GM12878 (cell line): ENCODE measurements at regions not wholly inside any gene's neighbourhood (a gene's known extent, or its start where the extent isn't known, plus 50 kb on each side); places are given as distances from the start of the nearest gene placed in this dataset.

ENCODE experiments used
- ATAC-seq: fragments of 200-7000 bp; cut with Tn5 transposase; 3 replicates; pipeline ENCODE4 v1.9.1; 2020; ENCODE audit warnings: mild to moderate bottlenecking, moderate library complexity
- BruUV-seq: library from RNA; stranded (reverse); fragments of 400-500 nt; replicated peaks from 2 replicates; lab custom pipeline; 2021; lab: Mats Ljungman, UMichigan
- CTCF ChIA-PET: fragments of 300-600 bp; sonication (Branson Sonifier 250); formaldehyde crosslinking; extraction: SDS; loops from one replicate; lab custom pipeline; 2021; ENCODE audit warnings: inconsistent platforms; lab: Yijun Ruan, JAX
- POLR2A ChIA-PET: fragments of 350-600 bp; formaldehyde crosslinking; extraction: SDS; loops from one replicate; lab custom pipeline; 2021; ENCODE audit warnings: inconsistent platforms; lab: Charles Lee
- RAD21 ChIA-PET: fragments of 300-600 bp; sonication (Branson Sonifier 250); formaldehyde crosslinking; loops from one replicate; lab custom pipeline; 2023; ENCODE audit warnings: antibody characterized with exemption; ENCODE audit not compliant: unreplicated experiment; lab: Charles Lee
- SMC1A ChIA-PET: fragments of 300-600 bp; sonication (Branson Sonifier 250); formaldehyde crosslinking; loops from one replicate; lab custom pipeline; 2023; ENCODE audit not compliant: unreplicated experiment, uncharacterized antibody; lab: Charles Lee
- DNase-seq: peaks from one replicate; pipeline ENCODE4 v3.0.0-alpha.2; 2011; ENCODE audit warnings: low read depth, low spot score
- FAIRE-seq: peaks from 3 replicates; lab custom pipeline; 2011; peaks lifted over from hg19 to GRCh38; lab: Jason Lieb, UNC
- H2AFZ ChIP-seq: 2 replicates; pipeline ENCODE4 v1.6.0; 2011; ENCODE audit warnings: low read depth, low read length, control low read depth; ENCODE audit not compliant: control insufficient read depth
- H3K27ac ChIP-seq: 2 replicates; pipeline ENCODE4 v1.5.1; 2011; ENCODE audit warnings: control low read depth; ENCODE audit not compliant: control insufficient read depth, insufficient read depth
- H3K27me3 ChIP-seq, 2 experiments: replicated peaks in 1 of 2; 2 replicates each; pipeline versions ENCODE4 v1.6.0 to v1.6.1; 2011; ENCODE audit warnings: low read length in 1 of 2; ENCODE audit not compliant: control insufficient read depth in 2 of 2, insufficient read depth in 2 of 2
- H3K36me3 ChIP-seq, 2 experiments: 2 replicates each; pipeline ENCODE4 v1.5.1; 2011; ENCODE audit warnings: low read length in 1 of 2; ENCODE audit not compliant: control insufficient read depth in 2 of 2, insufficient read depth in 2 of 2
- H3K4me1 ChIP-seq: 2 replicates; pipeline ENCODE4 v1.6.1; 2011; ENCODE audit warnings: mild to moderate bottlenecking, low read length, moderate library complexity, mixed read lengths; ENCODE audit not compliant: control insufficient read depth, insufficient read depth
- H3K4me2 ChIP-seq: 2 replicates; pipeline ENCODE4 v1.6.0; 2011; ENCODE audit warnings: control low read depth; ENCODE audit not compliant: control insufficient read depth, insufficient read depth
- H3K4me3 ChIP-seq: fragments of 200-600 bp; sonication (generic); 2 replicates; pipeline ENCODE4 v1.5.1; 2016
- H3K79me2 ChIP-seq: 2 replicates; pipeline ENCODE4 v1.6.0; 2011; ENCODE audit warnings: low read length; ENCODE audit not compliant: control insufficient read depth, insufficient read depth
- H3K9ac ChIP-seq: 2 replicates; pipeline ENCODE4 v1.8.0; 2011; ENCODE audit warnings: low read length, control low read depth, mixed read lengths; ENCODE audit not compliant: control insufficient read depth, insufficient read depth
- H3K9me3 ChIP-seq: replicated peaks from 3 replicates; pipeline ENCODE4 v1.5.1; 2011; ENCODE audit warnings: mild to moderate bottlenecking, low read length; ENCODE audit not compliant: control insufficient read depth, insufficient read depth
- H4K20me1 ChIP-seq: 2 replicates; pipeline ENCODE4 v1.6.0; 2011; ENCODE audit not compliant: control insufficient read depth, insufficient read depth
- BRCA1 ChIP-seq: IDR thresholded peaks from 2 replicates; pipeline ENCODE4 v1.6.1; 2011; ENCODE audit warnings: low read depth, low read length, improper control_type of control experiment
- DPF2 ChIP-seq: fragments of 450-650 bp; IDR thresholded peaks from 2 replicates; pipeline ENCODE4 v1.6.1; 2017; ENCODE audit warnings: mild to moderate bottlenecking
- E2F4 ChIP-seq: IDR thresholded peaks from 2 replicates; pipeline ENCODE4 v1.6.1; 2012; ENCODE audit warnings: low read depth, low read length, improper control_type of control experiment
- MEF2B ChIP-seq: fragments of 450-650 bp; IDR thresholded peaks from 2 replicates; pipeline ENCODE4 v1.6.1; 2018; ENCODE audit warnings: mild to moderate bottlenecking, moderate library complexity; ENCODE audit not compliant: partially characterized antibody, poor library complexity, severe bottlenecking
- NBN ChIP-seq: fragments of 450-650 bp; IDR thresholded peaks from 2 replicates; pipeline ENCODE4 v1.6.1; 2016
- NR2F1 ChIP-seq: fragments of 450-650 bp; conservative IDR thresholded peaks from 2 replicates; pipeline ENCODE4 v1.6.1; 2017; ENCODE audit warnings: mild to moderate bottlenecking
- PML ChIP-seq: IDR thresholded peaks from 2 replicates; pipeline ENCODE4 v1.6.1; 2012; ENCODE audit warnings: low read length, inconsistent platforms
- POLR2AphosphoS2 ChIP-seq: IDR thresholded peaks from 2 replicates; pipeline ENCODE4 v1.6.1; 2011; ENCODE audit warnings: low read depth, mild to moderate bottlenecking, low read length, improper control_type of control experiment, moderate library complexity
- POLR2AphosphoS5 ChIP-seq: IDR thresholded peaks from 2 replicates; pipeline ENCODE4 v1.6.1; 2011; ENCODE audit warnings: mild to moderate bottlenecking, low read length, inconsistent platforms
- SREBF1 ChIP-seq: IDR thresholded peaks from 2 replicates; pipeline ENCODE4 v1.6.1; 2012; ENCODE audit warnings: mild to moderate bottlenecking, low read length
- SREBF2 ChIP-seq: IDR thresholded peaks from 2 replicates; pipeline ENCODE4 v1.6.1; 2012; ENCODE audit warnings: mild to moderate bottlenecking, low read length
- USF2 ChIP-seq: IDR thresholded peaks from 2 replicates; pipeline ENCODE4 v1.6.1; 2011; ENCODE audit warnings: low read depth, low read length, improper control_type of control experiment, borderline replicate concordance
- WRNIP1 ChIP-seq: IDR thresholded peaks from 2 replicates; pipeline ENCODE4 v1.6.1; 2011; ENCODE audit warnings: low read depth, low read length, improper control_type of control experiment, borderline replicate concordance
- ZBED1 ChIP-seq: IDR thresholded peaks from 2 replicates; pipeline ENCODE4 v1.6.1; 2016; ENCODE audit warnings: borderline replicate concordance
- ZNF592 ChIP-seq: fragments of 450-650 bp; IDR thresholded peaks from 2 replicates; pipeline ENCODE4 v1.6.1; 2017; ENCODE audit warnings: mild to moderate bottlenecking, moderate library complexity
- WGBS: methylation state at CpG from one replicate; pipeline ENCODE4 v1.1.6; 2016; ENCODE audit warnings: low lambda C conversion rate; ENCODE audit not compliant: insufficient replicate concordance, insufficient coverage; ENCODE audit errors: missing lambda C conversion rate; 5-methylcytosine and 5-hydroxymethylcytosine counted together
- in situ Hi-C: fragments of 300-500 bp; cut with MboI; formaldehyde crosslinking; loops from 9 replicates; pipeline ENCODE4 v1.14.3; 2018; ENCODE audit warnings: mixed read lengths
- intact Hi-C: fragments of 100-400 bp; cut with micrococcal nuclease; formaldehyde crosslinking; loops from one replicate; pipeline ENCODE4 v1.14.2; 2022; ENCODE audit not compliant: unreplicated experiment
- TF ChIP-seq, protein P1 (sequence below): IDR thresholded peaks from 2 replicates; pipeline ENCODE4 v1.6.1; 2012; ENCODE audit warnings: improper control_type of control experiment, low read depth, low read length; ENCODE audit not compliant: insufficient replicate concordance

- Histone ChIP-seq H3K36me3 (no peaks in the 10 kb centered on the region), H3K79me2 (no peaks in the 10 kb centered on the region), H3K27me3 (no peaks in the 10 kb centered on the region), H3K27ac (no peak overlapping the region), H3K9me3 (no peaks in the 10 kb centered on the region), H2AFZ (no peak overlapping the region), H4K20me1 (no peaks in the 10 kb centered on the region), H3K4me1 (no peaks in the 10 kb centered on the region), H3K9ac (no peak overlapping the region), H3K4me2 (no peak overlapping the region), H3K4me3 (no peak overlapping the region)
- ChIA-PET RAD21 (no interaction called here), CTCF (interaction anchor here (0.7 kb wide), 1 partner anchor 232 kb away, joined by 3 read pairs; no protein-coding TSS in a partner anchor), SMC1A (no interaction called here), POLR2A (no interaction called here)
- intact Hi-C loops (no loop called here), in situ Hi-C loops (no loop called here)
- DNase-seq (no peak), FAIRE-seq (no peak), ATAC-seq (no peak)
- 21% methylated on average over 2 of the region's 2 CpGs for WGBS
- no TSS peak for BruUV-seq
- no peak for TF ChIP-seq SREBF2
- TF ChIP-seq, protein P1, sequence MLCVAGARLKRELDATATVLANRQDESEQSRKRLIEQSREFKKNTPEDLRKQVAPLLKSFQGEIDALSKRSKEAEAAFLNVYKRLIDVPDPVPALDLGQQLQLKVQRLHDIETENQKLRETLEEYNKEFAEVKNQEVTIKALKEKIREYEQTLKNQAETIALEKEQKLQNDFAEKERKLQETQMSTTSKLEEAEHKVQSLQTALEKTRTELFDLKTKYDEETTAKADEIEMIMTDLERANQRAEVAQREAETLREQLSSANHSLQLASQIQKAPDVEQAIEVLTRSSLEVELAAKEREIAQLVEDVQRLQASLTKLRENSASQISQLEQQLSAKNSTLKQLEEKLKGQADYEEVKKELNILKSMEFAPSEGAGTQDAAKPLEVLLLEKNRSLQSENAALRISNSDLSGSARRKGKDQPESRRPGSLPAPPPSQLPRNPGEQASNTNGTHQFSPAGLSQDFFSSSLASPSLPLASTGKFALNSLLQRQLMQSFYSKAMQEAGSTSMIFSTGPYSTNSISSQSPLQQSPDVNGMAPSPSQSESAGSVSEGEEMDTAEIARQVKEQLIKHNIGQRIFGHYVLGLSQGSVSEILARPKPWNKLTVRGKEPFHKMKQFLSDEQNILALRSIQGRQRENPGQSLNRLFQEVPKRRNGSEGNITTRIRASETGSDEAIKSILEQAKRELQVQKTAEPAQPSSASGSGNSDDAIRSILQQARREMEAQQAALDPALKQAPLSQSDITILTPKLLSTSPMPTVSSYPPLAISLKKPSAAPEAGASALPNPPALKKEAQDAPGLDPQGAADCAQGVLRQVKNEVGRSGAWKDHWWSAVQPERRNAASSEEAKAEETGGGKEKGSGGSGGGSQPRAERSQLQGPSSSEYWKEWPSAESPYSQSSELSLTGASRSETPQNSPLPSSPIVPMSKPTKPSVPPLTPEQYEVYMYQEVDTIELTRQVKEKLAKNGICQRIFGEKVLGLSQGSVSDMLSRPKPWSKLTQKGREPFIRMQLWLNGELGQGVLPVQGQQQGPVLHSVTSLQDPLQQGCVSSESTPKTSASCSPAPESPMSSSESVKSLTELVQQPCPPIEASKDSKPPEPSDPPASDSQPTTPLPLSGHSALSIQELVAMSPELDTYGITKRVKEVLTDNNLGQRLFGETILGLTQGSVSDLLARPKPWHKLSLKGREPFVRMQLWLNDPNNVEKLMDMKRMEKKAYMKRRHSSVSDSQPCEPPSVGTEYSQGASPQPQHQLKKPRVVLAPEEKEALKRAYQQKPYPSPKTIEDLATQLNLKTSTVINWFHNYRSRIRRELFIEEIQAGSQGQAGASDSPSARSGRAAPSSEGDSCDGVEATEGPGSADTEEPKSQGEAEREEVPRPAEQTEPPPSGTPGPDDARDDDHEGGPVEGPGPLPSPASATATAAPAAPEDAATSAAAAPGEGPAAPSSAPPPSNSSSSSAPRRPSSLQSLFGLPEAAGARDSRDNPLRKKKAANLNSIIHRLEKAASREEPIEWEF: no peak
- no peak for TF ChIP-seq MEF2B
- TF ChIP-seq NBN: no peak
- TF ChIP-seq BRCA1: no peak
- no peak for TF ChIP-seq ZBED1
- no peak for TF ChIP-seq POLR2AphosphoS2
- no peak for TF ChIP-seq DPF2
- TF ChIP-seq USF2: no peak
- TF ChIP-seq NR2F1: no peak
- TF ChIP-seq E2F4: no peak
- TF ChIP-seq POLR2AphosphoS5: no peak
- TF ChIP-seq WRNIP1: no peak
- TF ChIP-seq SREBF1: no peak
- no peak for TF ChIP-seq ZNF592
- TF ChIP-seq PML: no peak
Measured at GRCh38 chr21:35373998-35374397, 324.9 kb upstream of the RUNX1 start.
